22Rv1 (cell line): ENCODE measurements at regions not wholly inside any gene's neighbourhood (a gene's known extent, or its start where the extent isn't known, plus 50 kb on each side); places are given as distances from the start of the nearest gene placed in this dataset.

ENCODE experiments used
- ZFX ChIP-seq: fragments of 450-650 bp; IDR thresholded peaks from 2 replicates; pipeline ENCODE4 v1.6.1; 2017; ENCODE audit warnings: antibody characterized with exemption, borderline replicate concordance
- TF ChIP-seq, protein P1 (sequence below): fragments of 450-650 bp; IDR thresholded peaks from 2 replicates; pipeline ENCODE4 v1.5.1; 2017; ENCODE audit warnings: mild to moderate bottlenecking

- TF ChIP-seq, protein P1, sequence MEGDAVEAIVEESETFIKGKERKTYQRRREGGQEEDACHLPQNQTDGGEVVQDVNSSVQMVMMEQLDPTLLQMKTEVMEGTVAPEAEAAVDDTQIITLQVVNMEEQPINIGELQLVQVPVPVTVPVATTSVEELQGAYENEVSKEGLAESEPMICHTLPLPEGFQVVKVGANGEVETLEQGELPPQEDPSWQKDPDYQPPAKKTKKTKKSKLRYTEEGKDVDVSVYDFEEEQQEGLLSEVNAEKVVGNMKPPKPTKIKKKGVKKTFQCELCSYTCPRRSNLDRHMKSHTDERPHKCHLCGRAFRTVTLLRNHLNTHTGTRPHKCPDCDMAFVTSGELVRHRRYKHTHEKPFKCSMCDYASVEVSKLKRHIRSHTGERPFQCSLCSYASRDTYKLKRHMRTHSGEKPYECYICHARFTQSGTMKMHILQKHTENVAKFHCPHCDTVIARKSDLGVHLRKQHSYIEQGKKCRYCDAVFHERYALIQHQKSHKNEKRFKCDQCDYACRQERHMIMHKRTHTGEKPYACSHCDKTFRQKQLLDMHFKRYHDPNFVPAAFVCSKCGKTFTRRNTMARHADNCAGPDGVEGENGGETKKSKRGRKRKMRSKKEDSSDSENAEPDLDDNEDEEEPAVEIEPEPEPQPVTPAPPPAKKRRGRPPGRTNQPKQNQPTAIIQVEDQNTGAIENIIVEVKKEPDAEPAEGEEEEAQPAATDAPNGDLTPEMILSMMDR: no peak
- TF ChIP-seq ZFX: no peak
Observed at GRCh38 chr6:105769987-105770386, 316.1 kb upstream of the PRDM1 start.
